ENCODE measurements at regions not wholly inside any gene's neighbourhood (a gene's known extent, or its start where the extent isn't known, plus 50 kb on each side); places are given as distances from the start of the nearest gene placed in this dataset.

- ATAC-seq (no peak), DNase-seq (no peak)
- intact Hi-C loops (cut with DNase I), result loop anchor here in 1 of 2 donors (10.0 kb wide), 1 partner anchor 828 kb away; no protein-coding TSS in a partner anchor
Observed at GRCh38 chr11:107172996-107173395, 154.7 kb upstream of the GUCY1A2 start.

GRCh38 chr11:107157809-107158187 lies 139.5 kb upstream of the GUCY1A2 start:
- intact Hi-C loops (cut with DNase I), result no loop called here
- ATAC-seq, result no peak
- DNase-seq, result no peak

GRCh38 chr11:107157146-107157808 lies 139.0 kb upstream of the GUCY1A2 start:
- DNase-seq (no peak), ATAC-seq (no peak)
- intact Hi-C loops (cut with DNase I), result no loop called here

GRCh38 chr11:107151579-107151978 lies 133.3 kb upstream of the GUCY1A2 start:
- intact Hi-C loops (cut with DNase I), result no loop called here

GRCh38 chr11:107151158-107151557 lies 132.9 kb upstream of the GUCY1A2 start:
- intact Hi-C loops (cut with DNase I), result no loop called here
- no peak for DNase-seq
- no peak for ATAC-seq

More at GRCh38 chr11:107151579-107151978, 133.3 kb upstream of the GUCY1A2 start:
- DNase-seq (no peak), ATAC-seq (no peak)

- ATAC-seq (no peak), DNase-seq (no peak)
- intact Hi-C loops (cut with DNase I), result no loop called here
Observed at GRCh38 chr11:107140983-107141382, 122.7 kb upstream of the GUCY1A2 start.

GRCh38 chr11:107139396-107139795 lies 121.1 kb upstream of the GUCY1A2 start:
- intact Hi-C loops (cut with DNase I), result no loop called here
- no peak for ATAC-seq
- DNase-seq, result no peak

- intact Hi-C loops (cut with DNase I), result no loop called here
- DNase-seq, result no peak
- no peak for ATAC-seq
Observed at GRCh38 chr11:107136892-107137291, 118.6 kb upstream of the GUCY1A2 start.

- intact Hi-C loops (cut with DNase I), result no loop called here
- ATAC-seq (no peak), DNase-seq (no peak)
Observed at GRCh38 chr11:107131756-107132155, 113.5 kb upstream of the GUCY1A2 start.

- intact Hi-C loops (cut with DNase I), result no loop called here
- ATAC-seq, result no peak
- DNase-seq, result no peak
Observed at GRCh38 chr11:107123022-107123421, 104.7 kb upstream of the GUCY1A2 start.

GRCh38 chr11:107118025-107118720 lies 99.9 kb upstream of the GUCY1A2 start:
- ATAC-seq (no peak), DNase-seq (no peak)
- intact Hi-C loops (cut with DNase I), result no loop called here

- intact Hi-C loops (cut with DNase I), result no loop called here
Observed at GRCh38 chr11:107116358-107116757, 98.1 kb upstream of the GUCY1A2 start.

GRCh38 chr11:107102692-107103477 lies 84.6 kb upstream of the GUCY1A2 start:
- intact Hi-C loops (cut with DNase I), result no loop called here
- DNase-seq (peak; percentile 25), ATAC-seq (no peak)

More at GRCh38 chr11:107116358-107116757, 98.1 kb upstream of the GUCY1A2 start:
- DNase-seq (no peak), ATAC-seq (no peak)

- intact Hi-C loops (cut with DNase I), result no loop called here
- no peak for DNase-seq
- no peak for ATAC-seq
Observed at GRCh38 chr11:107092667-107093066, 74.4 kb upstream of the GUCY1A2 start.

- intact Hi-C loops (cut with DNase I), result no loop called here
- DNase-seq (no peak), ATAC-seq (no peak)
Observed at GRCh38 chr11:107078375-107078774, 60.1 kb upstream of the GUCY1A2 start.

- ATAC-seq (no peak), DNase-seq (no peak)
- intact Hi-C loops (cut with DNase I), result no loop called here
Observed at GRCh38 chr11:107076832-107077231, 58.6 kb upstream of the GUCY1A2 start.

- intact Hi-C loops (cut with DNase I), result no loop called here
- ATAC-seq (no peak), DNase-seq (no peak)
Observed at GRCh38 chr11:107071129-107071528, 52.9 kb upstream of the GUCY1A2 start.
